Fibroblast of mammary gland (primary cell): ENCODE measurements at regions not wholly inside any gene's neighbourhood (a gene's known extent, or its start where the extent isn't known, plus 50 kb on each side); places are given as distances from the start of the nearest gene placed in this dataset.

Source experiments
- DNase-seq: peaks from one replicate; pipeline ENCODE4 v3.0.0-alpha.2; 2010; ENCODE audit warnings: low read depth
- H3K4me3 ChIP-seq: 2 replicates; pipeline ENCODE4 v1.5.1; 2011; ENCODE audit warnings: low read depth, mild to moderate bottlenecking, low read length, moderate library complexity; ENCODE audit not compliant: control insufficient read depth
- CTCF ChIP-seq: conservative IDR thresholded peaks from 2 replicates; pipeline ENCODE4 v1.5.1; 2011; ENCODE audit warnings: low read depth, low read length, inconsistent platforms; ENCODE audit not compliant: control insufficient read depth, insufficient read depth

GRCh38 chr13:22648320-22648801 lies 532.4 kb upstream of the SGCG start:
- peak; percentile 7 for DNase-seq
- no peak overlapping the region for H3K4me3 ChIP-seq
- TF ChIP-seq CTCF: no peak

GRCh38 chr13:22652796-22653195 lies 528.0 kb upstream of the SGCG start:
- no peak for TF ChIP-seq CTCF
- DNase-seq: no peak
- H3K4me3 ChIP-seq: no peak overlapping the region

GRCh38 chr13:22653866-22654265 lies 526.9 kb upstream of the SGCG start:
- no peak for DNase-seq
- TF ChIP-seq CTCF: no peak
- H3K4me3 ChIP-seq: no peak overlapping the region

GRCh38 chr13:22655106-22655852 lies 525.5 kb upstream of the SGCG start:
- no peak overlapping the region for H3K4me3 ChIP-seq
- DNase-seq: no peak
- TF ChIP-seq CTCF: no peak

- no peak overlapping the region for H3K4me3 ChIP-seq
- DNase-seq: no peak
- no peak for TF ChIP-seq CTCF
Observed at GRCh38 chr13:22662771-22663170, 518.0 kb upstream of the SGCG start.

GRCh38 chr13:22665506-22665905 lies 515.3 kb upstream of the SGCG start:
- DNase-seq: no peak
- H3K4me3 ChIP-seq: no peak overlapping the region
- TF ChIP-seq CTCF: no peak
